HEK293 (cell line): ENCODE measurements at regions not wholly inside any gene's neighbourhood (a gene's known extent, or its start where the extent isn't known, plus 50 kb on each side); places are given as distances from the start of the nearest gene placed in this dataset.

Source experiments
- FEZF1 ChIP-seq: fragments of 450-650 bp; formaldehyde crosslinking; IDR thresholded peaks from 2 replicates; pipeline ENCODE4 v1.5.1; 2016; ENCODE audit warnings: missing biosample characterization, missing genetic modification characterization
- MZF1 ChIP-seq: fragments of 450-650 bp; formaldehyde crosslinking; IDR thresholded peaks from 2 replicates; pipeline ENCODE4 v1.5.1; 2017; ENCODE audit warnings: missing biosample characterization, missing genetic modification characterization, borderline replicate concordance

DNA sequence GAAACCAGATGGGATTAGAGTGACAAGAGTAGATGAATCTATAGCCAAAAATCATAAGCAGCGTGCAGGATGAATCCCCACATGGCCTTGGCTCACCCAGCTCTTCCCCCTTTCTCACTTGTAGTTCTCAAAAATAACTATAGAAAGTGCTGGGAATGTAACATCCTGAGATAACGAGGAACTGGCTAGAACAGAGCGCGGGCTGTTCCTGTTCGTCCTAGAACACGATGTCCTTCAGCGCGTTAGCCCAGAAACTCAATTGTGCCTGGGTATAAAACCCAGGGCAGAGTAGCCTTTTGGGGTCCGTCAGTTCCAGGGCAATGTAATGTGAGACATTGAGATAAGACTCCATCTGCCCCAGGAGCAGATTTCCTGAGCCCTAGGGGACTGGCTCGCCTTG, 326.2 kb downstream of the TSHZ3 start:
- TF ChIP-seq FEZF1 (tag by site-specific recombination) (no peak), MZF1 (tag by site-specific recombination) (no peak)
